ENCODE measurements at regions not wholly inside any gene's neighbourhood (a gene's known extent, or its start where the extent isn't known, plus 50 kb on each side); places are given as distances from the start of the nearest gene placed in this dataset.
A peak's percentile ranks its signal among the peaks of the same experiment; 100 is the strongest.

GRCh38 chr12:111129149-111129767, 208.9 kb upstream of the MYL2 start:
- DNase-seq (ENCODE audit: low read depth in 1 of 2, low spot score in 2 of 2) (no peak), FAIRE-seq (no peak)
- WGBS, 2 experiments (ENCODE audit: extremely low coverage in 1 of 2, insufficient coverage in 1 of 2, insufficient read length in 1 of 2, insufficient replicate concordance in 2 of 2, low coverage in 1 of 2, low lambda C conversion rate in 2 of 2, missing lambda C conversion rate in 1 of 2) = 93% methylated on average over 3 of the region's 3 CpGs; no CpG with 5 or more reads in 1 of the 2 experiments
- H3K56ac ChIP-seq (replicated peaks; ENCODE audit: insufficient read length, low read depth, low read length) = no peak overlapping the region
- H3K36me3 ChIP-seq (ENCODE audit: control insufficient read depth in 2 of 4, insufficient read depth in 4 of 4, low read length in 3 of 4) = no peaks in the 10 kb centered on the region
- H4K8ac ChIP-seq (ENCODE audit: extremely low read depth, insufficient read depth, low read length) = no peak overlapping the region
- H2BK15ac ChIP-seq (ENCODE audit: low read length) = no peak overlapping the region
- H2AK5ac ChIP-seq (ENCODE audit: low read depth, low read length) = no peak overlapping the region
- H3K27ac ChIP-seq (ENCODE audit: low read depth, low read length) = no peak overlapping the region
- H3K9me3 ChIP-seq (ENCODE audit: insufficient read depth in 2 of 2, low read depth in 1 of 2, low read length in 1 of 2) = peaks cover 15 to 20% of the 10 kb centered on the region in 2 experiments; a peak in 3 of 4 replicates
- ChIA-PET POLR2A (ENCODE audit: partially characterized antibody) (no interaction called here), CTCF (ENCODE audit: partially characterized antibody) (interaction anchor here (1.0 to 1.2 kb wide), 2 partner anchors 106 to 140 kb away, joined by 3 to 4 read pairs; no protein-coding TSS in a partner anchor)
- peak overlapping the region; percentile 49 for H4K91ac ChIP-seq (replicated peaks; ENCODE audit: insufficient read length, low read length)
- H2AFZ ChIP-seq (ENCODE audit: low read length) = no peak overlapping the region
- no peak overlapping the region for H2BK5ac ChIP-seq (ENCODE audit: low read depth, low read length)
- H3K4me1 ChIP-seq (replicated peaks in 1 of 4; ENCODE audit: control insufficient read depth in 3 of 4, insufficient read depth in 4 of 4, low read length in 3 of 4) = no peaks in the 10 kb centered on the region
- H3K4me2 ChIP-seq (ENCODE audit: insufficient read depth in 1 of 2, low read depth in 2 of 2, low read length in 2 of 2) = no peak overlapping the region
- no peak overlapping the region for H3K9ac ChIP-seq (replicated peaks in 1 of 4; ENCODE audit: extremely low read depth in 1 of 4, low read depth in 3 of 4, low read length in 3 of 4)
- no peaks in the 10 kb centered on the region; the same call in 1 of the 2 replicates for H3K79me1 ChIP-seq (ENCODE audit: low read depth, low read length)
- no peak overlapping the region for H2BK120ac ChIP-seq (replicated peaks; ENCODE audit: low read depth, low read length)
- H3K23ac ChIP-seq (ENCODE audit: insufficient read length) = no peak overlapping the region
- H3K79me2 ChIP-seq (ENCODE audit: control insufficient read depth in 1 of 2, insufficient read depth in 2 of 2, low read length in 2 of 2) = no peaks in the 10 kb centered on the region
- no peak overlapping the region for H3K14ac ChIP-seq (ENCODE audit: insufficient read length)
- H3K23me2 ChIP-seq (ENCODE audit: low read depth, low read length) = no peaks in the 10 kb centered on the region
- no peak overlapping the region for H2BK20ac ChIP-seq (ENCODE audit: low read length)
- H3K18ac ChIP-seq (ENCODE audit: extremely low read depth, low read length) = no peak overlapping the region
- H3K4me3 ChIP-seq (ENCODE audit: extremely low read depth in 1 of 4, insufficient read depth in 2 of 4, low read depth in 3 of 4, low read length in 4 of 4) = no peak overlapping the region
- H2BK12ac ChIP-seq (ENCODE audit: low read depth, low read length) = no peak overlapping the region
- no peaks in the 10 kb centered on the region for H3K27me3 ChIP-seq (replicated peaks in 1 of 4; ENCODE audit: control insufficient read depth in 3 of 4, extremely low read depth in 1 of 4, insufficient read depth in 3 of 4, low read length in 3 of 4)
- H4K20me1 ChIP-seq (replicated peaks in 1 of 2; ENCODE audit: control insufficient read depth in 1 of 2, insufficient read depth in 2 of 2, low read length in 2 of 2) = peaks cover 0 to 2% of the 10 kb centered on the region in 2 experiments
- H3K4ac ChIP-seq (replicated peaks; ENCODE audit: insufficient read length, low read depth, low read length) = no peak overlapping the region
- H4K5ac ChIP-seq (ENCODE audit: insufficient read length, low read depth, low read length) = no peak overlapping the region
- TF ChIP-seq JUN (IDR thresholded peaks at IDR 0.05; ENCODE audit: low read depth, low read length) = no peak
- peak; percentile 14 to 29; a peak in 2 of 4 replicates for TF ChIP-seq RAD21 (IDR thresholded peaks at IDR 0.05 in 1 of 2, conservative IDR thresholded peaks at IDR 0.05 in 1 of 2; ENCODE audit: low read depth in 2 of 2, low read length in 2 of 2)
